ENCODE measurements at regions not wholly inside any gene's neighbourhood (a gene's known extent, or its start where the extent isn't known, plus 50 kb on each side); places are given as distances from the start of the nearest gene placed in this dataset.

- H3K9ac ChIP-seq (ENCODE audit: low read depth, low read length): no peak overlapping the region
- H3K36me3 ChIP-seq (ENCODE audit: control insufficient read depth, insufficient read depth, low read length): no peaks in the 10 kb centered on the region
- H4K8ac ChIP-seq (ENCODE audit: low read depth in 2 of 2, low read length in 2 of 2): no peak overlapping the region
- no peak overlapping the region for H3K23ac ChIP-seq (ENCODE audit: low read depth, low read length)
- in situ Hi-C loops (cut with MboI; ENCODE audit: low sequenced_read_pairs) (no loop called here), intact Hi-C loops (cut with micrococcal nuclease) (no loop called here), dilution Hi-C loops (cut with HindIII; ENCODE audit: low sequenced_read_pairs, unreplicated experiment) (no loop called here)
- H3K27me3 ChIP-seq (ENCODE audit: control insufficient read depth, insufficient read depth, low read length): no peaks in the 10 kb centered on the region
- no peaks in the 10 kb centered on the region for H4K20me1 ChIP-seq (ENCODE audit: insufficient read depth, low read length)
- H3K4me2 ChIP-seq (ENCODE audit: low read depth, low read length): no peak overlapping the region
- no peak overlapping the region for H3K4me3 ChIP-seq (ENCODE audit: insufficient read depth, low read depth, low read length)
- peak overlapping the region; percentile 46 for H2AK9ac ChIP-seq (replicated peaks; ENCODE audit: low read depth, low read length, poor library complexity)
- H4K91ac ChIP-seq (ENCODE audit: insufficient read depth, low read depth, low read length): no peak overlapping the region
- H3K56ac ChIP-seq (ENCODE audit: extremely low read depth, insufficient read depth, low read length): no peak overlapping the region
- no peak overlapping the region for H2BK20ac ChIP-seq (ENCODE audit: low read depth, low read length)
- no peak for TF ChIP-seq RAD21 (IDR thresholded peaks at IDR 0.05; ENCODE audit: low read length)
- TF ChIP-seq MAZ (IDR thresholded peaks at IDR 0.05; ENCODE audit: borderline replicate concordance, low read depth, low read length): no peak
- no peak for TF ChIP-seq ELK1 (IDR thresholded peaks at IDR 0.05; ENCODE audit: borderline replicate concordance, low read depth, low read length)
- TF ChIP-seq USF2 (IDR thresholded peaks at IDR 0.05; ENCODE audit: low read depth, low read length): no peak
- no peak for TF ChIP-seq NFE2L2 (IDR thresholded peaks at IDR 0.05; ENCODE audit: low read depth, low read length)
- H3K4me1 ChIP-seq (ENCODE audit: control insufficient read depth, insufficient read depth, low read length): no peaks in the 10 kb centered on the region
- no peak for ATAC-seq (ENCODE audit: low read depth)
- H3K9me3 ChIP-seq (ENCODE audit: control insufficient read depth, insufficient read depth, low read length): no peaks in the 10 kb centered on the region
- no peak overlapping the region for H3K27ac ChIP-seq (ENCODE audit: insufficient read depth, low read length)
- no peak overlapping the region for H4K5ac ChIP-seq (ENCODE audit: low read depth, low read length)
- WGBS, 2 experiments (ENCODE audit: extremely low coverage in 2 of 2, insufficient read length in 1 of 2): 80% methylated on average over 2 of the region's 7 CpGs; no CpG with 5 or more reads in 1 of the 2 experiments
- H3K79me1 ChIP-seq (ENCODE audit: low read depth in 1 of 2, low read length in 2 of 2): no peaks in the 10 kb centered on the region
- H2BK5ac ChIP-seq (ENCODE audit: low read depth, low read length, poor library complexity, severe bottlenecking): no peak overlapping the region
- H3K9me1 ChIP-seq (ENCODE audit: insufficient read depth, low read length): no peaks in the 10 kb centered on the region
- ChIA-PET POLR2A (ENCODE audit: unreplicated experiment) (no interaction called here), CTCF (no interaction called here)
- BruUV-seq (replicated peaks): no TSS peak
- no peak overlapping the region for H2AK5ac ChIP-seq (ENCODE audit: low read depth, low read length)
- H3K18ac ChIP-seq (ENCODE audit: low read depth, low read length): no peak overlapping the region
- H2AFZ ChIP-seq (replicated peaks; ENCODE audit: low read length, poor library complexity): no peak overlapping the region
- H3K14ac ChIP-seq (replicated peaks; ENCODE audit: low read depth, low read length): no peak overlapping the region
- no peak for DNase-seq
- H2BK120ac ChIP-seq (ENCODE audit: low read depth, low read length): no peak overlapping the region
- no peak overlapping the region for H3K4ac ChIP-seq (ENCODE audit: low read depth, low read length)
- no peak overlapping the region for H2BK15ac ChIP-seq (ENCODE audit: low read depth, low read length)
Measured at GRCh38 chr17:71866095-71866494, 254.7 kb upstream of the SOX9 start.

All from IMR-90 (cell line).